GM23338 (cell line): ENCODE measurements at regions not wholly inside any gene's neighbourhood (a gene's known extent, or its start where the extent isn't known, plus 50 kb on each side); places are given as distances from the start of the nearest gene placed in this dataset.

Experiments used
- ATAC-seq: fragments of 200-7000 bp; cut with Tn5 transposase; 3 replicates; pipeline ENCODE4 v1.9.1; 2020
- DNase-seq: peaks from one replicate; pipeline ENCODE4 v3.0.0-alpha.2; 2015; ENCODE audit warnings: low spot score
- H2AFZ ChIP-seq: fragments of 200-600 bp; sonication (generic); 2 replicates; pipeline ENCODE4 v1.8.0; 2016; ENCODE audit warnings: antibody characterized with exemption, mild to moderate bottlenecking, moderate library complexity
- H3F3A ChIP-seq: fragments of 200-600 bp; sonication (generic); replicated peaks from 2 replicates; pipeline ENCODE4 v1.8.0; 2017; ENCODE audit warnings: antibody characterized with exemption, mixed run types, low read depth
- H3K27ac ChIP-seq: fragments of 200-600 bp; sonication (generic); 2 replicates; pipeline ENCODE4 v1.6.1; 2016; ENCODE audit warnings: low read depth
- H3K27me3 ChIP-seq: fragments of 200-600 bp; sonication (generic); 2 replicates; pipeline ENCODE4 v1.8.0; 2016; ENCODE audit warnings: mild to moderate bottlenecking, mixed run types, moderate library complexity; ENCODE audit not compliant: insufficient read depth
- H3K36me3 ChIP-seq: fragments of 200-600 bp; sonication (generic); 2 replicates; pipeline ENCODE4 v1.8.0; 2016; ENCODE audit warnings: mild to moderate bottlenecking; ENCODE audit not compliant: insufficient read depth
- H3K4me1 ChIP-seq: fragments of 200-600 bp; sonication (generic); 2 replicates; pipeline ENCODE4 v1.8.0; 2016; ENCODE audit warnings: mild to moderate bottlenecking, moderate library complexity; ENCODE audit not compliant: insufficient read depth
- H3K4me2 ChIP-seq: fragments of 200-600 bp; sonication (generic); 2 replicates; pipeline ENCODE4 v1.7.1; 2017; ENCODE audit warnings: mixed run types
- H3K4me3 ChIP-seq: fragments of 200-600 bp; sonication (generic); 2 replicates; pipeline ENCODE4 v1.6.1; 2016; ENCODE audit warnings: mixed run types
- H3K79me2 ChIP-seq: fragments of 200-600 bp; sonication (generic); replicated peaks from 2 replicates; pipeline ENCODE4 v1.8.0; 2017; ENCODE audit warnings: mild to moderate bottlenecking; ENCODE audit not compliant: insufficient read depth
- H3K9me2 ChIP-seq: fragments of 200-600 bp; sonication (generic); 2 replicates; pipeline ENCODE4 v1.8.0; 2017; ENCODE audit not compliant: insufficient read depth
- H4K20me1 ChIP-seq: fragments of 200-600 bp; sonication (generic); replicated peaks from 2 replicates; pipeline ENCODE4 v1.8.0; 2017; ENCODE audit warnings: mild to moderate bottlenecking; ENCODE audit not compliant: insufficient read depth
- H3K27ac Mint-ChIP-seq: 2 replicates; pipeline ENCODE4 v1.8.0; 2020; ENCODE audit warnings: inconsistent platforms, mild to moderate bottlenecking, moderate library complexity, mixed read lengths
- H3K27me3 Mint-ChIP-seq: 3 replicates; pipeline ENCODE4 v1.8.0; 2022; ENCODE audit warnings: low read depth, mild to moderate bottlenecking, moderate library complexity, mixed read lengths, inconsistent platforms; ENCODE audit not compliant: insufficient read depth, poor library complexity
- H3K36me3 Mint-ChIP-seq: 3 replicates; pipeline ENCODE4 v1.8.0; 2021; ENCODE audit warnings: low read depth, mild to moderate bottlenecking, inconsistent platforms, moderate library complexity, mixed read lengths
- H3K4me1 Mint-ChIP-seq: 3 replicates; pipeline ENCODE4 v1.8.0; 2020; ENCODE audit warnings: mild to moderate bottlenecking, inconsistent platforms, mixed read lengths
- H3K4me3 Mint-ChIP-seq: 3 replicates; pipeline ENCODE4 v1.8.0; 2021; ENCODE audit warnings: moderate library complexity, mild to moderate bottlenecking, inconsistent platforms, mixed read lengths
- H3K9me3 Mint-ChIP-seq: 3 replicates; pipeline ENCODE4 v1.8.0; 2020; ENCODE audit warnings: moderate library complexity, mild to moderate bottlenecking, inconsistent platforms, mixed read lengths
- CREB1 ChIP-seq: fragments of 250-450 bp; sonication (Bioruptor Pico); IDR thresholded peaks from 2 replicates; pipeline ENCODE4 v1.5.0; 2020; ENCODE audit warnings: low read depth, mild to moderate bottlenecking, moderate library complexity
- EZH2phosphoT487 ChIP-seq: fragments of 200-600 bp; sonication (generic); IDR thresholded peaks from one replicate; pipeline ENCODE4 v1.8.1; 2018; ENCODE audit warnings: antibody characterized with exemption; ENCODE audit not compliant: unreplicated experiment
- JUNB ChIP-seq: IDR thresholded peaks from one replicate; pipeline ENCODE4 v1.6.1; 2016; ENCODE audit warnings: antibody characterized with exemption; ENCODE audit not compliant: unreplicated experiment
- POLR2AphosphoS5 ChIP-seq: IDR thresholded peaks from 2 replicates; pipeline ENCODE4 v1.6.1; 2016; ENCODE audit warnings: antibody characterized with exemption, low read depth
- STAT1 ChIP-seq: IDR thresholded peaks from one replicate; pipeline ENCODE4 v1.6.1; 2016; ENCODE audit warnings: antibody characterized with exemption; ENCODE audit not compliant: unreplicated experiment
- ZNF331 ChIP-seq: fragments of 250-450 bp; sonication (Bioruptor Pico); IDR thresholded peaks from 2 replicates; pipeline ENCODE4 v1.5.0; 2020; ENCODE audit warnings: low read depth, mild to moderate bottlenecking, moderate library complexity
- TF ChIP-seq, protein P1 (sequence below): IDR thresholded peaks from one replicate; pipeline ENCODE4 v1.6.1; 2018; ENCODE audit warnings: antibody characterized with exemption; ENCODE audit not compliant: unreplicated experiment
- TF ChIP-seq, protein P2 (sequence below): fragments of 250-450 bp; sonication (Bioruptor Pico); IDR thresholded peaks from 2 replicates; pipeline ENCODE4 v1.5.0; 2020; ENCODE audit warnings: mild to moderate bottlenecking, moderate library complexity

- TF ChIP-seq STAT1: no peak
- no peak for TF ChIP-seq EZH2phosphoT487
- no peak for TF ChIP-seq POLR2AphosphoS5
- TF ChIP-seq ZNF331 (CRISPR knock-in tag): no peak
- TF ChIP-seq JUNB: no peak
These were observed 278.9 kb upstream of the GATB start (continued) for GRCh38 chr4:152039691-152040090.

DNA sequence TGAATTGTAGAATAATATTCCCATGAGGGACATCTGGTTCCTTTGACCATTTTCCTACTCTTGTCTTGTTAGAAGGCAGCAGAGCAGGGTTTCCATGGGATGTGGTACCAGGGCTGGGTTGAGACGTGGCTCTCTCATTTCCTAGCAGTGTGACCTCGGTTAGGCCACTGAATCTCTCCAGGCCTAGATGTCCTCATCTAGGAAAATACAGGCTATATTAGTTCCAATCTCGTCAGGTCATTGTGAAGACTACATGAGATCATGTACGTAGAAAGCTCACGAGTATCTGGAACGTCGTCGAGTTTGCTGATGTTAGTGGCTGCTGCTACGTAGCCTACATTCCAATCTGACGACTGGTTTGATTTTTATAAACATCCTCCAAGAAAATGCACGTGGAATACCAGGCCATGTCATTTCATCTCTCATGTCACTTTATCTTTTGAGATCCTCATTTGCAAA, 278.2 kb upstream of the GATB start:
- DNase-seq: no peak
- no peaks in the 10 kb centered on the region for H3K36me3 ChIP-seq
- Mint-ChIP-seq H3K4me3 (no peak overlapping the region), H3K36me3 (peaks cover 8% of the 10 kb centered on the region; the same call in 2 of the 3 replicates), H3K9me3 (peaks cover 8% of the 10 kb centered on the region), H3K27me3 (peaks cover 3% of the 10 kb centered on the region), H3K27ac (no peak overlapping the region), H3K4me1 (peaks cover 3% of the 10 kb centered on the region; the same call in 2 of the 3 replicates)
- H3K79me2 ChIP-seq: no peaks in the 10 kb centered on the region
- ATAC-seq: no peak
- H3K9me2 ChIP-seq: no peaks in the 10 kb centered on the region
- no peaks in the 10 kb centered on the region for H4K20me1 ChIP-seq
- H2AFZ ChIP-seq: peak overlapping the region; percentile 7; the same call in 1 of the 2 replicates
- no peaks in the 10 kb centered on the region for H3K27me3 ChIP-seq
- no peaks in the 10 kb centered on the region for H3F3A ChIP-seq
- H3K27ac ChIP-seq: no peak overlapping the region
- no peak overlapping the region for H3K4me3 ChIP-seq
- no peaks in the 10 kb centered on the region for H3K4me1 ChIP-seq
- H3K4me2 ChIP-seq: no peak overlapping the region
- TF ChIP-seq CREB1 (CRISPR knock-in tag): no peak
- TF ChIP-seq ZNF331 (CRISPR knock-in tag): no peak
- TF ChIP-seq JUNB: no peak
- TF ChIP-seq, protein P1, sequence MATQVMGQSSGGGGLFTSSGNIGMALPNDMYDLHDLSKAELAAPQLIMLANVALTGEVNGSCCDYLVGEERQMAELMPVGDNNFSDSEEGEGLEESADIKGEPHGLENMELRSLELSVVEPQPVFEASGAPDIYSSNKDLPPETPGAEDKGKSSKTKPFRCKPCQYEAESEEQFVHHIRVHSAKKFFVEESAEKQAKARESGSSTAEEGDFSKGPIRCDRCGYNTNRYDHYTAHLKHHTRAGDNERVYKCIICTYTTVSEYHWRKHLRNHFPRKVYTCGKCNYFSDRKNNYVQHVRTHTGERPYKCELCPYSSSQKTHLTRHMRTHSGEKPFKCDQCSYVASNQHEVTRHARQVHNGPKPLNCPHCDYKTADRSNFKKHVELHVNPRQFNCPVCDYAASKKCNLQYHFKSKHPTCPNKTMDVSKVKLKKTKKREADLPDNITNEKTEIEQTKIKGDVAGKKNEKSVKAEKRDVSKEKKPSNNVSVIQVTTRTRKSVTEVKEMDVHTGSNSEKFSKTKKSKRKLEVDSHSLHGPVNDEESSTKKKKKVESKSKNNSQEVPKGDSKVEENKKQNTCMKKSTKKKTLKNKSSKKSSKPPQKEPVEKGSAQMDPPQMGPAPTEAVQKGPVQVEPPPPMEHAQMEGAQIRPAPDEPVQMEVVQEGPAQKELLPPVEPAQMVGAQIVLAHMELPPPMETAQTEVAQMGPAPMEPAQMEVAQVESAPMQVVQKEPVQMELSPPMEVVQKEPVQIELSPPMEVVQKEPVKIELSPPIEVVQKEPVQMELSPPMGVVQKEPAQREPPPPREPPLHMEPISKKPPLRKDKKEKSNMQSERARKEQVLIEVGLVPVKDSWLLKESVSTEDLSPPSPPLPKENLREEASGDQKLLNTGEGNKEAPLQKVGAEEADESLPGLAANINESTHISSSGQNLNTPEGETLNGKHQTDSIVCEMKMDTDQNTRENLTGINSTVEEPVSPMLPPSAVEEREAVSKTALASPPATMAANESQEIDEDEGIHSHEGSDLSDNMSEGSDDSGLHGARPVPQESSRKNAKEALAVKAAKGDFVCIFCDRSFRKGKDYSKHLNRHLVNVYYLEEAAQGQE: no peak
- TF ChIP-seq, protein P2, sequence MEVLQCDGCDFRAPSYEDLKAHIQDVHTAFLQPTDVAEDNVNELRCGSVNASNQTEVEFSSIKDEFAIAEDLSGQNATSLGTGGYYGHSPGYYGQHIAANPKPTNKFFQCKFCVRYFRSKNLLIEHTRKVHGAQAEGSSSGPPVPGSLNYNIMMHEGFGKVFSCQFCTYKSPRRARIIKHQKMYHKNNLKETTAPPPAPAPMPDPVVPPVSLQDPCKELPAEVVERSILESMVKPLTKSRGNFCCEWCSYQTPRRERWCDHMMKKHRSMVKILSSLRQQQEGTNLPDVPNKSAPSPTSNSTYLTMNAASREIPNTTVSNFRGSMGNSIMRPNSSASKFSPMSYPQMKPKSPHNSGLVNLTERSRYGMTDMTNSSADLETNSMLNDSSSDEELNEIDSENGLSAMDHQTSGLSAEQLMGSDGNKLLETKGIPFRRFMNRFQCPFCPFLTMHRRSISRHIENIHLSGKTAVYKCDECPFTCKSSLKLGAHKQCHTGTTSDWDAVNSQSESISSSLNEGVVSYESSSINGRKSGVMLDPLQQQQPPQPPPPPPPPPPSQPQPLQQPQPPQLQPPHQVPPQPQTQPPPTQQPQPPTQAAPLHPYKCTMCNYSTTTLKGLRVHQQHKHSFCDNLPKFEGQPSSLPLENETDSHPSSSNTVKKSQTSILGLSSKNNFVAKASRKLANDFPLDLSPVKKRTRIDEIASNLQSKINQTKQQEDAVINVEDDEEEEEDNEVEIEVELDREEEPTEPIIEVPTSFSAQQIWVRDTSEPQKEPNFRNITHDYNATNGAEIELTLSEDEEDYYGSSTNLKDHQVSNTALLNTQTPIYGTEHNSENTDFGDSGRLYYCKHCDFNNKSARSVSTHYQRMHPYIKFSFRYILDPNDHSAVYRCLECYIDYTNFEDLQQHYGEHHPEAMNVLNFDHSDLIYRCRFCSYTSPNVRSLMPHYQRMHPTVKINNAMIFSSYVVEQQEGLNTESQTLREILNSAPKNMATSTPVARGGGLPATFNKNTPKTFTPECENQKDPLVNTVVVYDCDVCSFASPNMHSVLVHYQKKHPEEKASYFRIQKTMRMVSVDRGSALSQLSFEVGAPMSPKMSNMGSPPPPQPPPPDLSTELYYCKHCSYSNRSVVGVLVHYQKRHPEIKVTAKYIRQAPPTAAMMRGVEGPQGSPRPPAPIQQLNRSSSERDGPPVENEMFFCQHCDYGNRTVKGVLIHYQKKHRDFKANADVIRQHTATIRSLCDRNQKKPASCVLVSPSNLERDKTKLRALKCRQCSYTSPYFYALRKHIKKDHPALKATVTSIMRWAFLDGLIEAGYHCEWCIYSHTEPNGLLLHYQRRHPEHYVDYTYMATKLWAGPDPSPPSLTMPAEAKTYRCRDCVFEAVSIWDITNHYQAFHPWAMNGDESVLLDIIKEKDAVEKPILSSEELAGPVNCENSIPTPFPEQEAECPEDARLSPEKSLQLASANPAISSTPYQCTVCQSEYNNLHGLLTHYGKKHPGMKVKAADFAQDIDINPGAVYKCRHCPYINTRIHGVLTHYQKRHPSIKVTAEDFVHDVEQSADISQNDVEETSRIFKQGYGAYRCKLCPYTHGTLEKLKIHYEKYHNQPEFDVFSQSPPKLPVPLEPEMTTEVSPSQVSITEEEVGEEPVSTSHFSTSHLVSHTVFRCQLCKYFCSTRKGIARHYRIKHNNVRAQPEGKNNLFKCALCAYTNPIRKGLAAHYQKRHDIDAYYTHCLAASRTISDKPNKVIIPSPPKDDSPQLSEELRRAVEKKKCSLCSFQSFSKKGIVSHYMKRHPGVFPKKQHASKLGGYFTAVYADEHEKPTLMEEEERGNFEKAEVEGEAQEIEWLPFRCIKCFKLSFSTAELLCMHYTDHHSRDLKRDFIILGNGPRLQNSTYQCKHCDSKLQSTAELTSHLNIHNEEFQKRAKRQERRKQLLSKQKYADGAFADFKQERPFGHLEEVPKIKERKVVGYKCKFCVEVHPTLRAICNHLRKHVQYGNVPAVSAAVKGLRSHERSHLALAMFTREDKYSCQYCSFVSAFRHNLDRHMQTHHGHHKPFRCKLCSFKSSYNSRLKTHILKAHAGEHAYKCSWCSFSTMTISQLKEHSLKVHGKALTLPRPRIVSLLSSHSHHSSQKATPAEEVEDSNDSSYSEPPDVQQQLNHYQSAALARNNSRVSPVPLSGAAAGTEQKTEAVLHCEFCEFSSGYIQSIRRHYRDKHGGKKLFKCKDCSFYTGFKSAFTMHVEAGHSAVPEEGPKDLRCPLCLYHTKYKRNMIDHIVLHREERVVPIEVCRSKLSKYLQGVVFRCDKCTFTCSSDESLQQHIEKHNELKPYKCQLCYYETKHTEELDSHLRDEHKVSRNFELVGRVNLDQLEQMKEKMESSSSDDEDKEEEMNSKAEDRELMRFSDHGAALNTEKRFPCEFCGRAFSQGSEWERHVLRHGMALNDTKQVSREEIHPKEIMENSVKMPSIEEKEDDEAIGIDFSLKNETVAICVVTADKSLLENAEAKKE (CRISPR knock-in tag): no peak
- no peak for TF ChIP-seq EZH2phosphoT487
